ENCODE measurements at regions not wholly inside any gene's neighbourhood (a gene's known extent, or its start where the extent isn't known, plus 50 kb on each side); places are given as distances from the start of the nearest gene placed in this dataset.

GRCh38 chr15:66873856-66874255 lies 171.8 kb downstream of the SMAD6 start:
- no peaks in the 10 kb centered on the region for H3K79me2 ChIP-seq (ENCODE audit: insufficient read depth, low read length)
- H3K9ac ChIP-seq (ENCODE audit: low read depth, low read length, poor library complexity, severe bottlenecking): no peak overlapping the region
- H3K36me3 ChIP-seq (ENCODE audit: insufficient read depth, low read length): no peaks in the 10 kb centered on the region
- no peak for TF ChIP-seq EZH2phosphoT487 (IDR thresholded peaks at IDR 0.05; ENCODE audit: borderline replicate concordance)
- TF ChIP-seq CTCF (conservative IDR thresholded peaks at IDR 0.05; ENCODE audit: low read length): no peak
- no peak overlapping the region for H3K4me2 ChIP-seq (ENCODE audit: low read depth, low read length, poor library complexity, severe bottlenecking)
- no peak overlapping the region for H3K4me3 ChIP-seq (ENCODE audit: low read length, poor library complexity, severe bottlenecking)
- H3K9me3 ChIP-seq (ENCODE audit: insufficient read depth, low read depth, low read length): no peaks in the 10 kb centered on the region
- H2AFZ ChIP-seq (ENCODE audit: low read length): no peak overlapping the region
- H4K20me1 ChIP-seq (ENCODE audit: insufficient read depth, low read length, poor library complexity, severe bottlenecking): no peaks in the 10 kb centered on the region
- no peaks in the 10 kb centered on the region for H3F3A ChIP-seq (ENCODE audit: low read depth)
- no peaks in the 10 kb centered on the region for H3K27me3 ChIP-seq (ENCODE audit: insufficient read depth, low read length, poor library complexity, severe bottlenecking)
- H3K4me1 ChIP-seq (ENCODE audit: insufficient read depth, low read length, poor library complexity, severe bottlenecking): peaks cover 5% of the 10 kb centered on the region
- H3K9me2 ChIP-seq (replicated peaks; ENCODE audit: low read depth, low read length): no peaks in the 10 kb centered on the region

- Histone ChIP-seq H2AFZ (ENCODE audit: low read length) (no peak overlapping the region), H3K9me2 (replicated peaks; ENCODE audit: low read depth, low read length) (no peaks in the 10 kb centered on the region), H3K36me3 (ENCODE audit: insufficient read depth, low read length) (no peaks in the 10 kb centered on the region), H3K4me1 (ENCODE audit: insufficient read depth, low read length, poor library complexity, severe bottlenecking) (peaks cover 5% of the 10 kb centered on the region), H3K27me3 (ENCODE audit: insufficient read depth, low read length, poor library complexity, severe bottlenecking) (no peaks in the 10 kb centered on the region), H3K4me2 (ENCODE audit: low read depth, low read length, poor library complexity, severe bottlenecking) (no peak overlapping the region), H4K20me1 (ENCODE audit: insufficient read depth, low read length, poor library complexity, severe bottlenecking) (no peaks in the 10 kb centered on the region), H3K9me3 (ENCODE audit: insufficient read depth, low read depth, low read length) (no peaks in the 10 kb centered on the region), H3F3A (ENCODE audit: low read depth) (no peaks in the 10 kb centered on the region), H3K9ac (ENCODE audit: low read depth, low read length, poor library complexity, severe bottlenecking) (no peak overlapping the region), H3K4me3 (ENCODE audit: low read length, poor library complexity, severe bottlenecking) (no peak overlapping the region), H3K79me2 (ENCODE audit: insufficient read depth, low read length) (no peaks in the 10 kb centered on the region)
- no peak for TF ChIP-seq EZH2phosphoT487 (IDR thresholded peaks at IDR 0.05; ENCODE audit: borderline replicate concordance)
- TF ChIP-seq CTCF (conservative IDR thresholded peaks at IDR 0.05; ENCODE audit: low read length): no peak
These were observed 173.8 kb downstream of the SMAD6 start for GRCh38 chr15:66875588-66876420.

GRCh38 chr15:66876421-66876730 lies 174.3 kb downstream of the SMAD6 start:
- TF ChIP-seq EZH2phosphoT487 (IDR thresholded peaks at IDR 0.05; ENCODE audit: borderline replicate concordance): no peak
- TF ChIP-seq CTCF (conservative IDR thresholded peaks at IDR 0.05; ENCODE audit: low read length): no peak
- Histone ChIP-seq H2AFZ (ENCODE audit: low read length) (no peak overlapping the region), H3K4me2 (ENCODE audit: low read depth, low read length, poor library complexity, severe bottlenecking) (no peak overlapping the region), H3K9me3 (ENCODE audit: insufficient read depth, low read depth, low read length) (no peaks in the 10 kb centered on the region), H3K27me3 (ENCODE audit: insufficient read depth, low read length, poor library complexity, severe bottlenecking) (no peaks in the 10 kb centered on the region), H3K4me3 (ENCODE audit: low read length, poor library complexity, severe bottlenecking) (no peak overlapping the region), H3K9ac (ENCODE audit: low read depth, low read length, poor library complexity, severe bottlenecking) (no peak overlapping the region), H3K79me2 (ENCODE audit: insufficient read depth, low read length) (no peaks in the 10 kb centered on the region), H3K4me1 (ENCODE audit: insufficient read depth, low read length, poor library complexity, severe bottlenecking) (peaks cover 5% of the 10 kb centered on the region), H4K20me1 (ENCODE audit: insufficient read depth, low read length, poor library complexity, severe bottlenecking) (no peaks in the 10 kb centered on the region), H3K36me3 (ENCODE audit: insufficient read depth, low read length) (no peaks in the 10 kb centered on the region), H3F3A (ENCODE audit: low read depth) (no peaks in the 10 kb centered on the region), H3K9me2 (replicated peaks; ENCODE audit: low read depth, low read length) (no peaks in the 10 kb centered on the region)
